ENCODE measurements at regions not wholly inside any gene's neighbourhood (a gene's known extent, or its start where the extent isn't known, plus 50 kb on each side); places are given as distances from the start of the nearest gene placed in this dataset.

DNA sequence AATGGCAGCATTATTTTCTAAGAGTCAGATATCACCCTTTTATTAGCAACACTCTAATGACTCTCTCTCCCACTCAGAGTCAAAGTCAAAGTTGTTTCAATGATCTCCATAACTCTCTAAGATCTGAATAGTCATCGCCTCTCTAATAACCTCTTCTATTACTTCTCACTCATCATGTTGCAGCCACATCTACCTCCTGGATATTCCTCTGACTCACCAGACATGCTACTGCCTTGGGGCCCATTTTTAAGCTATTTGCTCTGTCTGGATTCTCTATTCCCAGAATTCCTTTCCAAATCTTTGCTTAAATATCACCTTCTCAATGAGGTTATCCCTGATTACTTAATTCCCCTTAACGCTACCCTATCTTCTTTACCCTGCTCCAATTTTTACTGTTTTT lies 391.8 kb upstream of the MAGEB16 start:
- Mint-ChIP-seq H3K4me3 (no peak overlapping the region), H3K9me3 (no peaks in the 10 kb centered on the region), H3K36me3 (no peaks in the 10 kb centered on the region), H3K27me3 (ENCODE audit: insufficient read depth, low read depth) (no peaks in the 10 kb centered on the region), H3K4me1 (no peaks in the 10 kb centered on the region), H3K27ac (no peak overlapping the region)
- no peak overlapping the region for H3K27ac ChIP-seq
- no peaks in the 10 kb centered on the region for H3K4me1 ChIP-seq
- no peaks in the 10 kb centered on the region for H3K9me3 ChIP-seq (ENCODE audit: low read depth)
- no peaks in the 10 kb centered on the region for H3K79me2 ChIP-seq (ENCODE audit: low read depth)
- no peaks in the 10 kb centered on the region for H3K36me3 ChIP-seq
- H3K27me3 ChIP-seq: no peaks in the 10 kb centered on the region
- TF ChIP-seq EZH2phosphoT487 (IDR thresholded peaks at IDR 0.05) (no peak), EZH2 (IDR thresholded peaks at IDR 0.05) (no peak)
- TF ChIP-seq, protein P1, sequence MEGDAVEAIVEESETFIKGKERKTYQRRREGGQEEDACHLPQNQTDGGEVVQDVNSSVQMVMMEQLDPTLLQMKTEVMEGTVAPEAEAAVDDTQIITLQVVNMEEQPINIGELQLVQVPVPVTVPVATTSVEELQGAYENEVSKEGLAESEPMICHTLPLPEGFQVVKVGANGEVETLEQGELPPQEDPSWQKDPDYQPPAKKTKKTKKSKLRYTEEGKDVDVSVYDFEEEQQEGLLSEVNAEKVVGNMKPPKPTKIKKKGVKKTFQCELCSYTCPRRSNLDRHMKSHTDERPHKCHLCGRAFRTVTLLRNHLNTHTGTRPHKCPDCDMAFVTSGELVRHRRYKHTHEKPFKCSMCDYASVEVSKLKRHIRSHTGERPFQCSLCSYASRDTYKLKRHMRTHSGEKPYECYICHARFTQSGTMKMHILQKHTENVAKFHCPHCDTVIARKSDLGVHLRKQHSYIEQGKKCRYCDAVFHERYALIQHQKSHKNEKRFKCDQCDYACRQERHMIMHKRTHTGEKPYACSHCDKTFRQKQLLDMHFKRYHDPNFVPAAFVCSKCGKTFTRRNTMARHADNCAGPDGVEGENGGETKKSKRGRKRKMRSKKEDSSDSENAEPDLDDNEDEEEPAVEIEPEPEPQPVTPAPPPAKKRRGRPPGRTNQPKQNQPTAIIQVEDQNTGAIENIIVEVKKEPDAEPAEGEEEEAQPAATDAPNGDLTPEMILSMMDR (IDR thresholded peaks at IDR 0.05): no peak
- no peaks in the 10 kb centered on the region for H3F3A ChIP-seq (ENCODE audit: low read depth)
- H2AFZ ChIP-seq (replicated peaks): no peak overlapping the region
- H3K4me3 ChIP-seq: no peak overlapping the region
- H3K4me2 ChIP-seq: no peak overlapping the region
- no peak overlapping the region for H3K9ac ChIP-seq
- DNase-seq (ENCODE audit: low spot score): no peak
- no peaks in the 10 kb centered on the region for H4K20me1 ChIP-seq (ENCODE audit: low read depth)

DNA sequence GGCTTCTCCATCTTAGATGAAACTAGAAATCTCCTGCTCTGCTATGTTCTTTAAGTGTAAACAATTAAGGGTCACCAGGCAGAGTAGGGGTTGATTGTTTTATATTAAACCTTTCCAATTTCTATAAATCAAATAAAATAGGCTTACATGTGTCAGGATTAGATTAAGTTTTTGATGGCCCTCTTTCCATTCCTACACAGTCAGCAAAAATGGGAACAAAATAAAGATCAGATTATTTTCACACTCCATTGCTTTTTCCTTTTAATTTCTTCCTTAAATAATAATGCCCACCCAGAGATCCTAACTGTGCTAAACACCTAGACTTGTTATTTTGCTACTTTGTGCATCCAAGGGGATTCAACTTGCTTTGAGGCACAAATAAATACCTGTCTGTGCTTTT lies 381.4 kb upstream of the MAGEB16 start:
- TF ChIP-seq EZH2phosphoT487 (IDR thresholded peaks at IDR 0.05) (no peak), EZH2 (IDR thresholded peaks at IDR 0.05) (no peak)
- TF ChIP-seq, protein P1 (IDR thresholded peaks at IDR 0.05): no peak
- Mint-ChIP-seq H3K27ac (no peak overlapping the region), H3K9me3 (peaks cover 2% of the 10 kb centered on the region), H3K27me3 (ENCODE audit: insufficient read depth, low read depth) (no peaks in the 10 kb centered on the region), H3K4me1 (no peaks in the 10 kb centered on the region), H3K4me3 (no peak overlapping the region), H3K36me3 (no peaks in the 10 kb centered on the region)
- no peak for DNase-seq (ENCODE audit: low spot score)
- Histone ChIP-seq H3K36me3 (no peaks in the 10 kb centered on the region), H3K79me2 (ENCODE audit: low read depth) (no peaks in the 10 kb centered on the region), H3F3A (ENCODE audit: low read depth) (no peaks in the 10 kb centered on the region), H4K20me1 (ENCODE audit: low read depth) (no peaks in the 10 kb centered on the region), H3K4me2 (no peak overlapping the region), H3K9me3 (ENCODE audit: low read depth) (no peaks in the 10 kb centered on the region), H2AFZ (replicated peaks) (no peak overlapping the region), H3K9ac (no peak overlapping the region), H3K27ac (no peak overlapping the region), H3K27me3 (no peaks in the 10 kb centered on the region), H3K4me1 (no peaks in the 10 kb centered on the region), H3K4me3 (no peak overlapping the region)

DNA sequence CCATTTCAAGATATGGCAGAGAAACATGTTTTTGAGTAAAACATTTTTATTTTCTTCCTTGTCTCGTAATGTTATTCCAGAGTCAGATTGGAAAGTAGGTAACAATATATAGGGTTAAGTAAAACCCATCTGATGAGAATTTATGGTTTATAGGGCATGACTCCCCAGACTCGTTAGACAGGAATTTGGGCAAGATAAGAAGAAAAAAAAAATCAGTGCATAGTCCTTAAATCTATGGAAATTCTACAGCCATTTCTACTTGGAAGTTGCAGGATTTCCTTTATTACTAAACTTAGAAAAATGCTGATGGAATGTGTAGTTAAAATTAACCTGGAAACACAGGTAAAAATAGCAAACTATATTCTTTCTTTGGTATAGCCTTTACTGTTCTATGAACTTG lies 366.1 kb upstream of the MAGEB16 start:
- Mint-ChIP-seq H3K4me3 (no peak overlapping the region), H3K36me3 (no peaks in the 10 kb centered on the region), H3K27me3 (ENCODE audit: insufficient read depth, low read depth) (no peaks in the 10 kb centered on the region), H3K27ac (no peak overlapping the region), H3K9me3 (peaks cover 7% of the 10 kb centered on the region), H3K4me1 (no peaks in the 10 kb centered on the region)
- Histone ChIP-seq H3K27ac (no peak overlapping the region), H3K36me3 (no peaks in the 10 kb centered on the region), H3K79me2 (ENCODE audit: low read depth) (no peaks in the 10 kb centered on the region), H3K9me3 (ENCODE audit: low read depth) (no peaks in the 10 kb centered on the region), H3K4me1 (peaks cover 3% of the 10 kb centered on the region), H3F3A (ENCODE audit: low read depth) (no peaks in the 10 kb centered on the region), H3K4me2 (no peak overlapping the region), H2AFZ (replicated peaks) (no peak overlapping the region), H4K20me1 (ENCODE audit: low read depth) (no peaks in the 10 kb centered on the region), H3K27me3 (no peaks in the 10 kb centered on the region), H3K9ac (no peak overlapping the region), H3K4me3 (no peak overlapping the region)
- no peak for DNase-seq (ENCODE audit: low spot score)
- TF ChIP-seq EZH2 (IDR thresholded peaks at IDR 0.05) (no peak), EZH2phosphoT487 (IDR thresholded peaks at IDR 0.05) (no peak)
- TF ChIP-seq, protein P1 (IDR thresholded peaks at IDR 0.05): no peak
